ENCODE measurements at regions not wholly inside any gene's neighbourhood (a gene's known extent, or its start where the extent isn't known, plus 50 kb on each side); places are given as distances from the start of the nearest gene placed in this dataset.

GRCh38 chr18:40437517-40437916, 1517.5 kb upstream of the PIK3C3 start:
- intact Hi-C loops (cut with micrococcal nuclease; ENCODE audit: unreplicated experiment): no loop called here
- no peaks in the 10 kb centered on the region for H3K27me3 Mint-ChIP-seq (ENCODE audit: insufficient read depth, unreplicated experiment)
- ChIA-PET POLR2A (no interaction called here), CTCF (no interaction called here)
- H3K9me3 Mint-ChIP-seq (ENCODE audit: unreplicated experiment): no peaks in the 10 kb centered on the region
- H3K27me3 ChIP-seq (replicated peaks; ENCODE audit: control insufficient read depth, insufficient read depth, low read length): no peaks in the 10 kb centered on the region
- H3K4me1 ChIP-seq: no peaks in the 10 kb centered on the region
- no peaks in the 10 kb centered on the region for H3K9me3 ChIP-seq
- no peaks in the 10 kb centered on the region for H3K4me1 Mint-ChIP-seq (ENCODE audit: low read depth, unreplicated experiment)
- DNase-seq: no peak
- H3K36me3 ChIP-seq (ENCODE audit: control insufficient read depth, insufficient read depth, low read length): no peaks in the 10 kb centered on the region
- H3K4me3 Mint-ChIP-seq (ENCODE audit: unreplicated experiment): no peak overlapping the region
- no peak overlapping the region for H3K4me3 ChIP-seq (ENCODE audit: low read depth, low read length)
- H3K36me3 Mint-ChIP-seq (ENCODE audit: insufficient read depth, unreplicated experiment): no peaks in the 10 kb centered on the region
- H3K27ac Mint-ChIP-seq (ENCODE audit: unreplicated experiment): no peak overlapping the region
- BruUV-seq (replicated peaks): no TSS peak
- no peak for TF ChIP-seq CTCF (IDR thresholded peaks at IDR 0.05; ENCODE audit: insufficient read depth in 1 of 2, low read depth in 1 of 2, low read length in 1 of 2, severe bottlenecking in 1 of 2, unreplicated experiment in 1 of 2)

- CTCF ChIA-PET: no interaction called here
- no peak overlapping the region for H3K4me3 ChIP-seq (ENCODE audit: low read depth, low read length)
- H3K9me3 ChIP-seq: no peaks in the 10 kb centered on the region
- H3K9me3 Mint-ChIP-seq (ENCODE audit: unreplicated experiment): no peaks in the 10 kb centered on the region
- no peak overlapping the region for H3K27ac Mint-ChIP-seq (ENCODE audit: unreplicated experiment)
- DNase-seq: no peak
- H3K4me3 Mint-ChIP-seq (ENCODE audit: unreplicated experiment): no peak overlapping the region
- no peaks in the 10 kb centered on the region for H3K36me3 ChIP-seq (ENCODE audit: control insufficient read depth, insufficient read depth, low read length)
- H3K27me3 ChIP-seq (replicated peaks; ENCODE audit: control insufficient read depth, insufficient read depth, low read length): no peaks in the 10 kb centered on the region
- POLR2A ChIA-PET: no interaction called here
- H3K4me1 ChIP-seq: no peaks in the 10 kb centered on the region
- no TSS peak for BruUV-seq (replicated peaks)
- H3K4me1 Mint-ChIP-seq (ENCODE audit: low read depth, unreplicated experiment): no peaks in the 10 kb centered on the region
- no peaks in the 10 kb centered on the region for H3K36me3 Mint-ChIP-seq (ENCODE audit: insufficient read depth, unreplicated experiment)
- intact Hi-C loops (cut with micrococcal nuclease; ENCODE audit: unreplicated experiment): no loop called here
- H3K27me3 Mint-ChIP-seq (ENCODE audit: insufficient read depth, unreplicated experiment): peaks cover 3% of the 10 kb centered on the region
- TF ChIP-seq CTCF (IDR thresholded peaks at IDR 0.05; ENCODE audit: insufficient read depth in 1 of 2, low read depth in 1 of 2, low read length in 1 of 2, severe bottlenecking in 1 of 2, unreplicated experiment in 1 of 2): no peak
Measured at GRCh38 chr18:40431071-40431985, 1523.7 kb upstream of the PIK3C3 start.

GRCh38 chr18:40423291-40423690, 1531.7 kb upstream of the PIK3C3 start:
- no peak overlapping the region for H3K4me3 Mint-ChIP-seq (ENCODE audit: unreplicated experiment)
- no peaks in the 10 kb centered on the region for H3K36me3 Mint-ChIP-seq (ENCODE audit: insufficient read depth, unreplicated experiment)
- Histone ChIP-seq H3K4me1 (no peaks in the 10 kb centered on the region), H3K36me3 (ENCODE audit: control insufficient read depth, insufficient read depth, low read length) (no peaks in the 10 kb centered on the region), H3K27me3 (replicated peaks; ENCODE audit: control insufficient read depth, insufficient read depth, low read length) (no peaks in the 10 kb centered on the region), H3K4me3 (ENCODE audit: low read depth, low read length) (no peak overlapping the region), H3K9me3 (no peaks in the 10 kb centered on the region)
- no TSS peak for BruUV-seq (replicated peaks)
- TF ChIP-seq CTCF (IDR thresholded peaks at IDR 0.05; ENCODE audit: insufficient read depth in 1 of 2, low read depth in 1 of 2, low read length in 1 of 2, severe bottlenecking in 1 of 2, unreplicated experiment in 1 of 2): no peak
- no peak overlapping the region for H3K27ac Mint-ChIP-seq (ENCODE audit: unreplicated experiment)
- peaks cover 3% of the 10 kb centered on the region for H3K27me3 Mint-ChIP-seq (ENCODE audit: insufficient read depth, unreplicated experiment)
- no peaks in the 10 kb centered on the region for H3K9me3 Mint-ChIP-seq (ENCODE audit: unreplicated experiment)
- no peak for DNase-seq
- intact Hi-C loops (cut with micrococcal nuclease; ENCODE audit: unreplicated experiment): no loop called here
- POLR2A ChIA-PET: no interaction called here
- H3K4me1 Mint-ChIP-seq (ENCODE audit: low read depth, unreplicated experiment): no peaks in the 10 kb centered on the region
- CTCF ChIA-PET: no interaction called here

Measured in Caco-2 (cell line).